AG09309 (cell line): ENCODE measurements at regions not wholly inside any gene's neighbourhood (a gene's known extent, or its start where the extent isn't known, plus 50 kb on each side); places are given as distances from the start of the nearest gene placed in this dataset.
"Not testable (repeated sequence)": the region's sequence is repeated elsewhere in the genome, so short reads cannot be mapped to it uniquely, and the experiment has no call there.

Source experiments
- DNase-seq: peaks from one replicate; pipeline ENCODE4 v3.0.0-alpha.2; 2010; ENCODE audit warnings: low read depth
- H3K4me3 ChIP-seq: 2 replicates; pipeline ENCODE4 v1.5.1; 2011; ENCODE audit warnings: mild to moderate bottlenecking, low read depth, low read length, moderate library complexity; ENCODE audit not compliant: control insufficient read depth
- CTCF ChIP-seq: IDR thresholded peaks from 2 replicates; pipeline ENCODE4 v1.5.1; 2011; ENCODE audit warnings: mild to moderate bottlenecking, low read depth, low read length, inconsistent platforms; ENCODE audit not compliant: insufficient read depth, control insufficient read depth; ENCODE audit errors: missing control alignments

- H3K4me3 ChIP-seq = no peak overlapping the region
- no peak for DNase-seq
- TF ChIP-seq CTCF = no peak
Observed at GRCh38 chr9:30089428-30089827, 2295.0 kb upstream of the ACO1 start.

GRCh38 chr9:30103647-30104394 is 2280.6 kb upstream of the ACO1 start:
- H3K4me3 ChIP-seq = no peak overlapping the region
- no peak for DNase-seq
- no peak for TF ChIP-seq CTCF

GRCh38 chr9:30107134-30107533 is 2277.3 kb upstream of the ACO1 start:
- not testable (repeated sequence) for H3K4me3 ChIP-seq, DNase-seq

GRCh38 chr9:30116673-30117217 is 2267.7 kb upstream of the ACO1 start:
- H3K4me3 ChIP-seq = no peak overlapping the region
- no peak for TF ChIP-seq CTCF
- no peak for DNase-seq

GRCh38 chr9:30120666-30121065 is 2263.8 kb upstream of the ACO1 start:
- DNase-seq = no peak
- TF ChIP-seq CTCF = no peak
- H3K4me3 ChIP-seq = no peak overlapping the region

GRCh38 chr9:30121611-30122010 is 2262.8 kb upstream of the ACO1 start:
- H3K4me3 ChIP-seq = no peak overlapping the region
- no peak for TF ChIP-seq CTCF
- DNase-seq = no peak

- TF ChIP-seq CTCF = no peak
- H3K4me3 ChIP-seq = no peak overlapping the region
- DNase-seq = no peak
Observed at GRCh38 chr9:30125881-30126280, 2258.6 kb upstream of the ACO1 start.
